Left hindlimb (tissue), 1 donor: ENCODE measurements at regions not wholly inside any gene's neighbourhood (a gene's known extent, or its start where the extent isn't known, plus 50 kb on each side); places are given as distances from the start of the nearest gene placed in this dataset.

Source experiments
- DNase-seq: peaks from one replicate; pipeline ENCODE4 v3.0.0-alpha.2; 2018

GRCh38 chr3:17939157-17939556 lies 196.7 kb upstream of the TBC1D5 start:
- DNase-seq: no peak

- no peak for DNase-seq
Measured at GRCh38 chr3:17938313-17938712, 195.9 kb upstream of the TBC1D5 start.

GRCh38 chr3:17936736-17937480 lies 194.5 kb upstream of the TBC1D5 start:
- no peak for DNase-seq

- DNase-seq: no peak
Measured at GRCh38 chr3:17935222-17935621, 192.8 kb upstream of the TBC1D5 start.

- DNase-seq: no peak
Measured at GRCh38 chr3:17932136-17932771, 189.8 kb upstream of the TBC1D5 start.

GRCh38 chr3:17931131-17931530 lies 188.7 kb upstream of the TBC1D5 start:
- DNase-seq: no peak

GRCh38 chr3:17928502-17929145 lies 186.2 kb upstream of the TBC1D5 start:
- no peak for DNase-seq

GRCh38 chr3:17927036-17927435 lies 184.6 kb upstream of the TBC1D5 start:
- DNase-seq: no peak

- no peak for DNase-seq
Measured at GRCh38 chr3:17915341-17915740, 172.9 kb upstream of the TBC1D5 start.

GRCh38 chr3:17913359-17913758 lies 170.9 kb upstream of the TBC1D5 start:
- no peak for DNase-seq

- no peak for DNase-seq
Measured at GRCh38 chr3:17911986-17912760, 169.7 kb upstream of the TBC1D5 start.

GRCh38 chr3:17910922-17911321 lies 168.5 kb upstream of the TBC1D5 start:
- DNase-seq: no peak

- DNase-seq: no peak
Measured at GRCh38 chr3:17909714-17910113, 167.3 kb upstream of the TBC1D5 start.

GRCh38 chr3:17908399-17909191 lies 166.2 kb upstream of the TBC1D5 start:
- no peak for DNase-seq

GRCh38 chr3:17905996-17906395 lies 163.6 kb upstream of the TBC1D5 start:
- DNase-seq: no peak

GRCh38 chr3:17901893-17902292 lies 159.5 kb upstream of the TBC1D5 start:
- DNase-seq: no peak

GRCh38 chr3:17894434-17895060 lies 152.1 kb upstream of the TBC1D5 start:
- DNase-seq: no peak

- DNase-seq: no peak
Measured at GRCh38 chr3:17891139-17891856, 148.9 kb upstream of the TBC1D5 start.

GRCh38 chr3:17885986-17886385 lies 143.6 kb upstream of the TBC1D5 start:
- DNase-seq: no peak

GRCh38 chr3:17882981-17883380 lies 140.6 kb upstream of the TBC1D5 start:
- no peak for DNase-seq

GRCh38 chr3:17877299-17877698 lies 134.9 kb upstream of the TBC1D5 start:
- DNase-seq: no peak
